PC-9 (cell line): ENCODE measurements at regions not wholly inside any gene's neighbourhood (a gene's known extent, or its start where the extent isn't known, plus 50 kb on each side); places are given as distances from the start of the nearest gene placed in this dataset.

Source experiments
- BruUV-seq: library from RNA; stranded (reverse); fragments of 400-500 nt; replicated peaks from 2 replicates; lab custom pipeline; 2021; lab: Mats Ljungman, UMichigan
- CTCF ChIA-PET: fragments of 300-600 bp; sonication (Branson Sonifier 250); formaldehyde crosslinking; loops from one replicate; lab custom pipeline; 2022; ENCODE audit warnings: antibody characterized with exemption; lab: Charles Lee
- POLR2A ChIA-PET: fragments of 300-600 bp; sonication (Branson Sonifier 250); formaldehyde crosslinking; loops from one replicate; lab custom pipeline; 2022; ENCODE audit warnings: antibody characterized with exemption; ENCODE audit not compliant: unreplicated experiment; lab: Charles Lee
- DNase-seq, 2 experiments: peaks; one replicate each; pipeline versions ENCODE4 v3.0.0 to v3.0.0-alpha.2; 2015 to 2022; ENCODE audit warnings: mixed read lengths in 1 of 2
- H2AFZ ChIP-seq: fragments of 200-600 bp; sonication (generic); 2 replicates; pipeline ENCODE4 v1.8.1; 2017; ENCODE audit warnings: antibody characterized with exemption
- H3F3A ChIP-seq: fragments of 200-600 bp; sonication (generic); 2 replicates; pipeline ENCODE4 v1.8.1; 2017; ENCODE audit warnings: antibody characterized with exemption, mild to moderate bottlenecking, low read depth; ENCODE audit not compliant: insufficient read depth
- H3K27ac ChIP-seq: fragments of 200-600 bp; sonication (generic); 2 replicates; pipeline ENCODE4 v1.6.1; 2016; ENCODE audit warnings: mixed run types
- H3K27me3 ChIP-seq: fragments of 200-600 bp; sonication (generic); 2 replicates; pipeline ENCODE4 v1.6.1; 2016; ENCODE audit warnings: low read depth, mixed run types; ENCODE audit not compliant: insufficient read depth
- H3K36me3 ChIP-seq: fragments of 200-600 bp; sonication (generic); 2 replicates; pipeline ENCODE4 v1.6.1; 2016; ENCODE audit warnings: low read depth, mixed run types
- H3K4me1 ChIP-seq: fragments of 200-600 bp; sonication (generic); replicated peaks from 2 replicates; pipeline ENCODE4 v1.6.1; 2016; ENCODE audit warnings: mixed run types; ENCODE audit not compliant: insufficient read depth
- H3K4me2 ChIP-seq: fragments of 200-600 bp; sonication (generic); 2 replicates; pipeline ENCODE4 v1.6.1; 2017; ENCODE audit warnings: mixed run types
- H3K4me3 ChIP-seq: fragments of 200-600 bp; sonication (generic); 2 replicates; pipeline ENCODE4 v1.6.1; 2016; ENCODE audit warnings: mixed run types
- H3K79me2 ChIP-seq: fragments of 200-600 bp; sonication (generic); 2 replicates; pipeline ENCODE4 v1.6.1; 2017; ENCODE audit warnings: low read depth, mixed run types
- H3K9me2 ChIP-seq: fragments of 200-600 bp; sonication (generic); 2 replicates; pipeline ENCODE4 v1.8.1; 2017; ENCODE audit warnings: mild to moderate bottlenecking; ENCODE audit not compliant: insufficient read depth
- H3K9me3 ChIP-seq: fragments of 200-600 bp; sonication (generic); 2 replicates; pipeline ENCODE4 v1.8.1; 2016; ENCODE audit warnings: low read depth; ENCODE audit not compliant: insufficient read depth
- H4K20me1 ChIP-seq: fragments of 200-600 bp; sonication (generic); 2 replicates; pipeline ENCODE4 v1.8.1; 2017; ENCODE audit not compliant: insufficient read depth
- EZH2 ChIP-seq: fragments of 200-600 bp; sonication (generic); IDR thresholded peaks from 2 replicates; pipeline ENCODE4 v1.8.0; 2017; ENCODE audit warnings: antibody characterized with exemption, low read depth
- intact Hi-C: fragments of 100-400 bp; cut with micrococcal nuclease; formaldehyde crosslinking; loops from one replicate; pipeline ENCODE4 v1.10.0; 2022; ENCODE audit not compliant: unreplicated experiment
- TF ChIP-seq, protein P1 (sequence below): fragments of 200-600 bp; sonication (generic); conservative IDR thresholded peaks from 2 replicates; pipeline ENCODE4 v1.6.1; 2017; ENCODE audit warnings: mixed run types, antibody characterized with exemption, mild to moderate bottlenecking, moderate library complexity

GRCh38 chr1:23619299-23620188, 60.2 kb upstream of the ID3 start:
- DNase-seq, result peak; percentile 46 to 61
- no peak for TF ChIP-seq EZH2
- TF ChIP-seq, protein P1, sequence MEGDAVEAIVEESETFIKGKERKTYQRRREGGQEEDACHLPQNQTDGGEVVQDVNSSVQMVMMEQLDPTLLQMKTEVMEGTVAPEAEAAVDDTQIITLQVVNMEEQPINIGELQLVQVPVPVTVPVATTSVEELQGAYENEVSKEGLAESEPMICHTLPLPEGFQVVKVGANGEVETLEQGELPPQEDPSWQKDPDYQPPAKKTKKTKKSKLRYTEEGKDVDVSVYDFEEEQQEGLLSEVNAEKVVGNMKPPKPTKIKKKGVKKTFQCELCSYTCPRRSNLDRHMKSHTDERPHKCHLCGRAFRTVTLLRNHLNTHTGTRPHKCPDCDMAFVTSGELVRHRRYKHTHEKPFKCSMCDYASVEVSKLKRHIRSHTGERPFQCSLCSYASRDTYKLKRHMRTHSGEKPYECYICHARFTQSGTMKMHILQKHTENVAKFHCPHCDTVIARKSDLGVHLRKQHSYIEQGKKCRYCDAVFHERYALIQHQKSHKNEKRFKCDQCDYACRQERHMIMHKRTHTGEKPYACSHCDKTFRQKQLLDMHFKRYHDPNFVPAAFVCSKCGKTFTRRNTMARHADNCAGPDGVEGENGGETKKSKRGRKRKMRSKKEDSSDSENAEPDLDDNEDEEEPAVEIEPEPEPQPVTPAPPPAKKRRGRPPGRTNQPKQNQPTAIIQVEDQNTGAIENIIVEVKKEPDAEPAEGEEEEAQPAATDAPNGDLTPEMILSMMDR, result no peak
- Histone ChIP-seq H3K27me3 (no peaks in the 10 kb centered on the region), H3F3A (no peaks in the 10 kb centered on the region), H2AFZ (no peak overlapping the region), H4K20me1 (no peaks in the 10 kb centered on the region), H3K4me2 (peak overlapping the region; percentile 75), H3K36me3 (no peaks in the 10 kb centered on the region), H3K4me1 (no peaks in the 10 kb centered on the region), H3K79me2 (no peaks in the 10 kb centered on the region), H3K9me2 (no peaks in the 10 kb centered on the region), H3K27ac (no peak overlapping the region), H3K9me3 (no peaks in the 10 kb centered on the region), H3K4me3 (peak overlapping the region; percentile 42; the same call in 1 of the 2 replicates)
- TSS peak; percentile 58 for BruUV-seq
- ChIA-PET POLR2A (interaction anchor here (0.6 to 0.9 kb wide), 3 partner anchors 64 to 123 kb away, joined by 3 to 11 read pairs (median 8); no protein-coding TSS in a partner anchor), CTCF (interaction anchor here (0.5 kb wide), 1 partner anchor 88 kb away, joined by 8 read pairs; the partner anchor contains the start of gene E2F2)
- intact Hi-C loops, result no loop called here

DNA sequence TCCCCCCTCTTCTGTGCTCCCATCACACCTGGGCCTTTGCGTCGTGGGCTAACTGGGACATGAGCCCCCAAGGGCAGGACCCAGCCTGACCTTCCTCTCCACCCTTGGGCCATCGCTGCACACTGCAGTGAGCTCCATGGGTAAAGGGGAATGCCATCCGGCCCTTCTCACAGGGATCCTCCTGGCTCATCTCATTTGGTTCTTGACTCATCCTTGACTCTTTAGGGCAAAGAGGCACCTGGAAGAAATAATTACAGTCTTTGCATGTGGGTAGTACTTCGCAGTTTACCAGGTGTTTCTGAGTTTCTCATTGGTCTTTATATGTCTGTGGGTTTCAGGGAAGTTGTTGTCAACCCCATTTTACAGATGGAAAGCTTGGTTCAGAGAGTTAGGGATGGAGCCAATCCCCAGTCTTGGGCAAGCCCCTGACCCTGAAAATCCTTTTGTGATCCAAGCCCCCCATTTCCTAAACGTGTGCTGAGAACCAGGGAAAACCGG, 59.3 kb upstream of the ID3 start:
- H3K79me2 ChIP-seq, result no peaks in the 10 kb centered on the region
- no peaks in the 10 kb centered on the region for H4K20me1 ChIP-seq
- H3K27ac ChIP-seq, result no peak overlapping the region
- TF ChIP-seq EZH2, result no peak
- TF ChIP-seq, protein P1, result no peak
- no peak overlapping the region for H3K4me2 ChIP-seq
- no peaks in the 10 kb centered on the region for H3F3A ChIP-seq
- no TSS peak for BruUV-seq
- H3K27me3 ChIP-seq, result no peaks in the 10 kb centered on the region
- ChIA-PET CTCF (no interaction called here), POLR2A (interaction anchor here (0.9 kb wide), 1 partner anchor 63 kb away, joined by 8 read pairs; no protein-coding TSS in a partner anchor)
- intact Hi-C loops, result no loop called here
- H3K4me1 ChIP-seq, result no peaks in the 10 kb centered on the region
- H3K4me3 ChIP-seq, result no peak overlapping the region
- H3K36me3 ChIP-seq, result no peaks in the 10 kb centered on the region
- no peak overlapping the region for H2AFZ ChIP-seq
- no peak for DNase-seq
- no peaks in the 10 kb centered on the region for H3K9me3 ChIP-seq
- no peaks in the 10 kb centered on the region for H3K9me2 ChIP-seq

GRCh38 chr1:23617084-23617521, 57.8 kb upstream of the ID3 start:
- POLR2A ChIA-PET, result interaction anchor here (0.6 kb wide), 1 partner anchor 24 kb away, joined by 3 read pairs; no protein-coding TSS in a partner anchor
- Histone ChIP-seq H3K4me3 (no peak overlapping the region), H4K20me1 (no peaks in the 10 kb centered on the region), H3K79me2 (no peaks in the 10 kb centered on the region), H3K4me2 (no peak overlapping the region; the same call in 1 of the 2 replicates), H3K27me3 (no peaks in the 10 kb centered on the region), H3K4me1 (no peaks in the 10 kb centered on the region), H3F3A (no peaks in the 10 kb centered on the region), H3K9me2 (no peaks in the 10 kb centered on the region), H3K27ac (no peak overlapping the region), H3K36me3 (no peaks in the 10 kb centered on the region), H3K9me3 (no peaks in the 10 kb centered on the region), H2AFZ (no peak overlapping the region)
- TF ChIP-seq EZH2, result no peak
- TF ChIP-seq, protein P1, result no peak
- CTCF ChIA-PET, result no interaction called here
- intact Hi-C loops, result no loop called here
- no peak for DNase-seq
- BruUV-seq, result no TSS peak
